ENCODE measurements at regions not wholly inside any gene's neighbourhood (a gene's known extent, or its start where the extent isn't known, plus 50 kb on each side); places are given as distances from the start of the nearest gene placed in this dataset.
"Not testable (repeated sequence)": the region's sequence is repeated elsewhere in the genome, so short reads cannot be mapped to it uniquely, and the experiment has no call there.

GRCh38 chr2:144648837-144649465, 129.0 kb upstream of the ZEB2 start:
- DNase-seq (ENCODE audit: low read depth), result no peak
- no peak overlapping the region for H3K4me3 ChIP-seq (ENCODE audit: low read length)
- no peak for TF ChIP-seq CTCF (conservative IDR thresholded peaks at IDR 0.05; ENCODE audit: low read length)

- no peak overlapping the region for H3K4me3 ChIP-seq (ENCODE audit: low read length)
- no peak for TF ChIP-seq CTCF (conservative IDR thresholded peaks at IDR 0.05; ENCODE audit: low read length)
- peak; percentile 69 for DNase-seq (ENCODE audit: low read depth)
Observed at GRCh38 chr2:144645083-144645778, 125.3 kb upstream of the ZEB2 start.

- no peak overlapping the region for H3K4me3 ChIP-seq (ENCODE audit: low read length)
- no peak for TF ChIP-seq CTCF (conservative IDR thresholded peaks at IDR 0.05; ENCODE audit: low read length)
- no peak for DNase-seq (ENCODE audit: low read depth)
Observed at GRCh38 chr2:144644549-144644948, 124.6 kb upstream of the ZEB2 start.

- no peak for TF ChIP-seq CTCF (conservative IDR thresholded peaks at IDR 0.05; ENCODE audit: low read length)
- no peak overlapping the region for H3K4me3 ChIP-seq (ENCODE audit: low read length)
- DNase-seq (ENCODE audit: low read depth), result no peak
Observed at GRCh38 chr2:144643537-144644336, 123.8 kb upstream of the ZEB2 start.

GRCh38 chr2:144642856-144643255, 122.9 kb upstream of the ZEB2 start:
- H3K4me3 ChIP-seq (ENCODE audit: low read length), result no peak overlapping the region
- no peak for TF ChIP-seq CTCF (conservative IDR thresholded peaks at IDR 0.05; ENCODE audit: low read length)
- DNase-seq (ENCODE audit: low read depth), result no peak

GRCh38 chr2:144642131-144642530, 122.2 kb upstream of the ZEB2 start:
- TF ChIP-seq CTCF (conservative IDR thresholded peaks at IDR 0.05; ENCODE audit: low read length), result no peak
- H3K4me3 ChIP-seq (ENCODE audit: low read length), result no peak overlapping the region
- DNase-seq (ENCODE audit: low read depth), result no peak

GRCh38 chr2:144638250-144638649, 118.3 kb upstream of the ZEB2 start:
- DNase-seq (ENCODE audit: low read depth); H3K4me3 ChIP-seq (ENCODE audit: low read length): not testable (repeated sequence)

GRCh38 chr2:144636860-144637259, 116.9 kb upstream of the ZEB2 start:
- not testable (repeated sequence) for H3K4me3 ChIP-seq (ENCODE audit: low read length); DNase-seq (ENCODE audit: low read depth)
